ENCODE measurements at regions not wholly inside any gene's neighbourhood (a gene's known extent, or its start where the extent isn't known, plus 50 kb on each side); places are given as distances from the start of the nearest gene placed in this dataset.

DNA sequence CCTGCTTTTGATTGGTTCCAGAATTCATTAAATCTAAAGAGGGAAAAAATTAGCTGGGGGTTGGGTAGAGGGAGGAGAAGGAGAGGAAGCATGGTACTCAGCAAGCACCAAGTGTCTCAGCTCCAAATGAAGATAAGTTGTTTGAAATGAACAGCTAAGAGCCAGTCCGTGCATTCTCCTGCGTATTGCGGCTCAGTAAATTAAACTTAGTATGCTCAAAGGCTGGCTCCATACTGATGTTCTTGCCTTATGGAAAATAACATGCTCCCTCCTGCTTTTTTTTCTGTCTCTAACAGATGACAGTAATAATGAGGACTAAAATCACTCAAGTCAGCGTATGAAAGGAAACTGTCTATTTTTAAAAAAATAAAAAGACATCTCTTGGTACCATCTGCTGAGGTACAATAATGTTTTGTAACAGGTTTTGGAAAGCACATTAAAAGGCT, 161.0 kb downstream of the SPATA31D1 start:
- no peak overlapping the region for H3K27ac ChIP-seq
- H3K4me3 ChIP-seq = no peak overlapping the region
- intact Hi-C loops (cut with DNase I) = no loop called here
- no peaks in the 10 kb centered on the region for H3K4me1 ChIP-seq
- DNase-seq (no peak), ATAC-seq (no peak)
- no peaks in the 10 kb centered on the region for H3K27me3 ChIP-seq (ENCODE audit: low read depth)
- H3K9me3 ChIP-seq = no peaks in the 10 kb centered on the region
- no peaks in the 10 kb centered on the region for H3K36me3 ChIP-seq
- TF ChIP-seq CTCF (IDR thresholded peaks at IDR 0.05) = no peak

DNA sequence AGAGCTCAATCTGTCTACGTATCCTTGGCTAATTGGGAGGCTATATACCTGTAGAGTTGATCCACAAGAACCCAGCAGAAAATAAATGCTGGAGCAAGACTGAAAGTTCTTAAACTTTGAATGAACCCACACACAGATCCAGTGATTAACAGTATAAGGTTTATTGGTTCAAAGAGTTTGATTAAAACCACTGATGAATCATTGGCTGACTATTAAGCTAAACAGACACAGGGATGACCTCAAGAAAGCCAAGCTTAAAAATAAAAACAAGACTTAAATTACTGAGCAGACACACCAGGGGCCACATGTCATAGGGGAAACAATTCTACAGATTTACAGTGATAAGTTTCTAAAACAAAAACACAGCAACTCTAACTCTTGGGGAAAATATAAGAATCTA, 163.6 kb downstream of the SPATA31D1 start:
- ATAC-seq (no peak), DNase-seq (no peak)
- no peaks in the 10 kb centered on the region for H3K36me3 ChIP-seq
- no peaks in the 10 kb centered on the region for H3K27me3 ChIP-seq (ENCODE audit: low read depth)
- no peaks in the 10 kb centered on the region for H3K4me1 ChIP-seq
- no peak for TF ChIP-seq CTCF (IDR thresholded peaks at IDR 0.05)
- H3K27ac ChIP-seq = no peak overlapping the region
- H3K9me3 ChIP-seq = no peaks in the 10 kb centered on the region
- intact Hi-C loops (cut with DNase I) = no loop called here
- H3K4me3 ChIP-seq = no peak overlapping the region

- Histone ChIP-seq H3K9me3 (no peaks in the 10 kb centered on the region), H3K27me3 (ENCODE audit: low read depth) (no peaks in the 10 kb centered on the region), H3K4me1 (no peaks in the 10 kb centered on the region), H3K27ac (no peak overlapping the region), H3K36me3 (no peaks in the 10 kb centered on the region), H3K4me3 (no peak overlapping the region)
- DNase-seq (no peak), ATAC-seq (no peak)
- no peak for TF ChIP-seq CTCF (IDR thresholded peaks at IDR 0.05)
- intact Hi-C loops (cut with DNase I) = no loop called here
Measured at GRCh38 chr9:82153032-82153431, 164.5 kb downstream of the SPATA31D1 start.

GRCh38 chr9:82154573-82154972, 166.0 kb downstream of the SPATA31D1 start:
- no peaks in the 10 kb centered on the region for H3K9me3 ChIP-seq
- ATAC-seq (no peak), DNase-seq (no peak)
- H3K36me3 ChIP-seq = no peaks in the 10 kb centered on the region
- H3K4me1 ChIP-seq = no peaks in the 10 kb centered on the region
- TF ChIP-seq CTCF (IDR thresholded peaks at IDR 0.05) = no peak
- H3K27ac ChIP-seq = no peak overlapping the region
- H3K27me3 ChIP-seq (ENCODE audit: low read depth) = no peaks in the 10 kb centered on the region
- intact Hi-C loops (cut with DNase I) = no loop called here
- no peak overlapping the region for H3K4me3 ChIP-seq

GRCh38 chr9:82161876-82162275, 173.3 kb downstream of the SPATA31D1 start:
- intact Hi-C loops (cut with DNase I) = no loop called here
- Histone ChIP-seq H3K36me3 (no peaks in the 10 kb centered on the region), H3K9me3 (no peaks in the 10 kb centered on the region), H3K4me3 (no peak overlapping the region), H3K27ac (no peak overlapping the region), H3K27me3 (ENCODE audit: low read depth) (no peaks in the 10 kb centered on the region), H3K4me1 (no peaks in the 10 kb centered on the region)
- ATAC-seq (no peak), DNase-seq (no peak)
- TF ChIP-seq CTCF (IDR thresholded peaks at IDR 0.05) = no peak

DNA sequence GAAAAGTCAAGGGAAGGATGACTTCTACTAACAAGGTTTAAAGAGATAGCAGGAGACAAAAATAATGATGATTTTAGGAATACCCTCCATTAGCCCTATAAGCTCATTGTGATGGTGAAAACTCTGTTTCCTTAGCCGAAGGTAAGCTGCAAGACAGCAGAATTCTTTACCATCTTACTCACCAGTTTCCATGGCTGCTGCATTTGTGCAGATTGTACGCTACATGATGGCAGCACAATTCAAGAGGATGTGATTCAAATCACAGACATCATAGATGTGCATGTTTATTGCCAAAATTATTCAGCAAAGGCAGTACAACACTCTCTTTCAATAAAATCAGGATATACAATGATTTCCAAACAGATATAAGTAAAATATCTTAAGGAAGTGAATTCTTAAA, 175.6 kb downstream of the SPATA31D1 start:
- H3K36me3 ChIP-seq = no peaks in the 10 kb centered on the region
- no peak for ATAC-seq
- intact Hi-C loops (cut with DNase I) = no loop called here

More for the DNA sequence above, 175.6 kb downstream of the SPATA31D1 start:
- no peaks in the 10 kb centered on the region for H3K27me3 ChIP-seq (ENCODE audit: low read depth)
- no peak for TF ChIP-seq CTCF (IDR thresholded peaks at IDR 0.05)
- no peak overlapping the region for H3K27ac ChIP-seq
- no peak for DNase-seq
- no peak overlapping the region for H3K4me3 ChIP-seq
- no peaks in the 10 kb centered on the region for H3K9me3 ChIP-seq
- H3K4me1 ChIP-seq = no peaks in the 10 kb centered on the region

Data from lower lobe of right lung (tissue), 2 donors.